ENCODE measurements at regions not wholly inside any gene's neighbourhood (a gene's known extent, or its start where the extent isn't known, plus 50 kb on each side); places are given as distances from the start of the nearest gene placed in this dataset.

DNA sequence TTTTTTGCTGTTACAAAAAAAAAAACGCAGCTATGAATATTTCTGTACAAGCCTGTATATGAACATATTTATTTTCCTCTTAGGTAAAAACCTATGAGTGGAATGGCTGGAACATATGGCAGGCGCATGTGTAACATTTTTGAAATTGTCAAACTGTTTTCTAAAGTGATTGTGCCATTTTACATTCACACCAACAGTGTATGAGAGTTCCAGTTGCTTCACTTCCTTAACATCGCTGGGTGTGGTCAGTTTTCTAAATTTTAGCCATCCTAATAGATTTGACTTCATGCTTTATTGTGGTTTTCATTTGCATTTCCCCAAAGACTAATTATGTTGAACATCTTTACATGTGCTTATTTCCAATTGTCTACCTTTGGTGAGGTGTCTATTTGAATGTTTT lies 306.8 kb downstream of the KCNRG start:
- H3K36me3 ChIP-seq: no peaks in the 10 kb centered on the region
- intact Hi-C loops (cut with DNase I): no loop called here
- no peaks in the 10 kb centered on the region for H3K9me3 ChIP-seq
- no peak overlapping the region for H3K4me3 ChIP-seq
- peaks cover 3% of the 10 kb centered on the region for H3K4me1 ChIP-seq
- TF ChIP-seq, protein P1, sequence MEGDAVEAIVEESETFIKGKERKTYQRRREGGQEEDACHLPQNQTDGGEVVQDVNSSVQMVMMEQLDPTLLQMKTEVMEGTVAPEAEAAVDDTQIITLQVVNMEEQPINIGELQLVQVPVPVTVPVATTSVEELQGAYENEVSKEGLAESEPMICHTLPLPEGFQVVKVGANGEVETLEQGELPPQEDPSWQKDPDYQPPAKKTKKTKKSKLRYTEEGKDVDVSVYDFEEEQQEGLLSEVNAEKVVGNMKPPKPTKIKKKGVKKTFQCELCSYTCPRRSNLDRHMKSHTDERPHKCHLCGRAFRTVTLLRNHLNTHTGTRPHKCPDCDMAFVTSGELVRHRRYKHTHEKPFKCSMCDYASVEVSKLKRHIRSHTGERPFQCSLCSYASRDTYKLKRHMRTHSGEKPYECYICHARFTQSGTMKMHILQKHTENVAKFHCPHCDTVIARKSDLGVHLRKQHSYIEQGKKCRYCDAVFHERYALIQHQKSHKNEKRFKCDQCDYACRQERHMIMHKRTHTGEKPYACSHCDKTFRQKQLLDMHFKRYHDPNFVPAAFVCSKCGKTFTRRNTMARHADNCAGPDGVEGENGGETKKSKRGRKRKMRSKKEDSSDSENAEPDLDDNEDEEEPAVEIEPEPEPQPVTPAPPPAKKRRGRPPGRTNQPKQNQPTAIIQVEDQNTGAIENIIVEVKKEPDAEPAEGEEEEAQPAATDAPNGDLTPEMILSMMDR (IDR thresholded peaks at IDR 0.05): no peak
- no peak for DNase-seq
- H3K27ac ChIP-seq: no peak overlapping the region
- H3K27me3 ChIP-seq: no peaks in the 10 kb centered on the region
- H3K9ac ChIP-seq (ENCODE audit: low read depth in 2 of 2, low read length in 2 of 2): no peak overlapping the region

DNA sequence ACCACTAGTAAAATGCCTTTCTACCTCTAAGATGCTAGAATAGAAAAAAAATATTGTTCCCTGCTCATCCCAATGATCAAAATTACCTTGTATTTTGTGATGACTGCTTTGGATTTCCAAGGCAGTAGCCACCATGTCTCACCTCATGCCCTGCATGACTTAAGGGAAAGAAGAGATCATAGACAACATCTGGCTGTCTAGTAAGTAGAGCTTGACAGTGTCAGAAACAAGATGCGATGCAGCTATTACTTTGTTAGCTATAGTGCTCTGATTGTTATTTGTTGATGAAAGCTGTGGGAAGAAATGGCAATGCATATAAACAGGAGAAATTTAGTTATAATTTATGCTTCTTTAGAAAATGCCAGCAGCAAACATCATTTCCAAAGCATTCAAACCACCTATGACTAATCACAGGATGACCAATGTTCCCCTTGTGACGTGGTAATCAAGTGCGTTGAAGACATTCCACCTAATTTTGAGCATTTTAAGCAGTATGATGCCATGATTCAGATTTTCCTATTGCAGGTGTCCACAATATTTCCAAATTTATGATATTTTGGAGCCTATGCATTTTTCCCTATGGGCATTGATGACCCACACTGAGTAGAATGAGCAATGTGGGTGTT lies 308.3 kb downstream of the KCNRG start:
- no peak overlapping the region for H3K4me3 ChIP-seq
- intact Hi-C loops (cut with DNase I): no loop called here
- peaks cover 3% of the 10 kb centered on the region for H3K4me1 ChIP-seq
- no peak overlapping the region for H3K9ac ChIP-seq (ENCODE audit: low read depth in 2 of 2, low read length in 2 of 2)
- no peaks in the 10 kb centered on the region for H3K27me3 ChIP-seq
- no peaks in the 10 kb centered on the region for H3K36me3 ChIP-seq
- TF ChIP-seq, protein P1 (IDR thresholded peaks at IDR 0.05): no peak
- no peaks in the 10 kb centered on the region for H3K9me3 ChIP-seq
- DNase-seq: no peak
- no peak overlapping the region for H3K27ac ChIP-seq

DNA sequence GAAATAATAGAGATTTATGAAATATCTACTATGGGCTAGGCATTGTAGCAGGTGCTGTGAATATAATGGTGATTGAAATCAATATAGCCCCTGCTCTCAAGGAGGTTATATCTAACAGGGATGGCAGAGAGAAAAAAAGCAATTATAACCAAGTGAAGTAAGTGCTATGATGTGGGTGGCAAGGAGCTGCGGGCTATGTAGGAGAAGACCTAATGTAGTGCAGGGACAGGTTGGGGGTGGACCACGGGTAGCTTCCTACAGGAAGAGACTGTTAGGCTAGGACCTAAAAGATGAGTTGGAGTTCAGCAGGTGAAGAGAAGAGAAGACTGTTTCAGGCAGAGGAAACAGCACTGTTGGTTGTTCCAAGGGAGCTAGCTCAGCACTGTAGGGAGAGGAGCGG lies 311.0 kb downstream of the KCNRG start:
- Histone ChIP-seq H3K27me3 (no peaks in the 10 kb centered on the region), H3K9me3 (no peaks in the 10 kb centered on the region), H3K4me3 (no peak overlapping the region), H3K4me1 (no peaks in the 10 kb centered on the region), H3K27ac (no peak overlapping the region), H3K9ac (ENCODE audit: low read depth in 2 of 2, low read length in 2 of 2) (no peak overlapping the region), H3K36me3 (no peaks in the 10 kb centered on the region)
- DNase-seq: no peak
- TF ChIP-seq, protein P1 (IDR thresholded peaks at IDR 0.05): no peak
- intact Hi-C loops (cut with DNase I): no loop called here

DNA sequence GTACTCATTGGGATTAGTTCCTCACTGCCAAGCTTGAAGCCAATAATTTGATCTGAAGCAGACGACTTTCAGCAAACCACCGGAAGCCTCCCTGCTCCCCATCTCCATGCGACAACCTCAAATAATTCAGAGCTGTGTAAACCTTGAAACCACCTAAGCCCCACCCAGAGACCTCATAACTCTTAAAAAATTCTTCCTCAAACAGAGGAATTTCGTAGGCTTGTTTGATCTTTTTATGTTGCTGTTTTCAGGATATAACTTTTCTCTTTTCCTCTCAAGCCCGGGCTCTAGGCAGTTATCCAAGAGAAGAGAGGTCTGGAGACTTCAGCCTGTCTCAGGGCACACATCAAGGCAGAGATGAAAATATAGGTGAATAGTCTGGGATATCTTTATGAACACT lies 311.6 kb downstream of the KCNRG start:
- no peak overlapping the region for H3K27ac ChIP-seq
- no peaks in the 10 kb centered on the region for H3K36me3 ChIP-seq
- no peaks in the 10 kb centered on the region for H3K9me3 ChIP-seq
- H3K4me3 ChIP-seq: no peak overlapping the region
- DNase-seq: no peak
- H3K27me3 ChIP-seq: no peaks in the 10 kb centered on the region
- H3K4me1 ChIP-seq: no peaks in the 10 kb centered on the region
- no peak overlapping the region for H3K9ac ChIP-seq (ENCODE audit: low read depth in 2 of 2, low read length in 2 of 2)
- TF ChIP-seq, protein P1 (IDR thresholded peaks at IDR 0.05): no peak
- intact Hi-C loops (cut with DNase I): no loop called here

DNA sequence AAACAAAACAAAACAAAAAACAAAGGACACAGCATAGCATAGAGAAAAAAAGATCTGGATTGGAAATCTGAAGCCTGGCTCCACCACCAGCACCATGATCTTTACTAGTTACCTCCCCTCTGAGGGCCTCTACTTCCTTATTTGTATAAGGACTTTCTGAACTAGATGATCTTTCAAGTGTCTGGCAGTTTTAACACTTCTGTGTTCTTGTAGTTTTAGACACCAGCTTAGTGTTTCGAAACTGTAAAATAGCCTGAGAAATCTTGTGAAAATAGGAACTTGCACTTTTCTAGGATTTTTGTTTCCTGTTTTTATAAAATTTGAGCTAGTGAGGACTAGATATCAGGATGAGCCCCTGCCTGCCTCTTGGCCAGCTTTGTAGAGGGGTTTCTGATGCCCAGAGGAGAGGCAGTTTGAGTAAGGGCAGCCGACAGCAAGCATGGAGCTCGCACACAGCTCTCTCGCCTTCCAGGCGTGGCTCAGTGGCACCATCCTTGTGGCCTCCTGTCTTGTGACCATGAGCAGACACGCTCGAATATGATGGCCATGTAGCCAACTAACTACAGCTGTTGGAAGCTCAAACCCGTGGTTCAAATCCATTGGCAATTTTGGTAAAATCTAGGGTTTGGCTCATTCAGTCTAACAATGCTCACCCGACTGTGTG lies 319.0 kb downstream of the KCNRG start:
- DNase-seq: no peak
- intact Hi-C loops (cut with DNase I): no loop called here
- no peak overlapping the region for H3K9ac ChIP-seq (ENCODE audit: low read depth in 2 of 2, low read length in 2 of 2)
- TF ChIP-seq, protein P1 (IDR thresholded peaks at IDR 0.05): no peak
- no peak overlapping the region for H3K4me3 ChIP-seq
- no peaks in the 10 kb centered on the region for H3K4me1 ChIP-seq
- no peaks in the 10 kb centered on the region for H3K36me3 ChIP-seq
- H3K27ac ChIP-seq: no peak overlapping the region
- H3K27me3 ChIP-seq: no peaks in the 10 kb centered on the region
- H3K9me3 ChIP-seq: no peaks in the 10 kb centered on the region

All from colonic mucosa (tissue), 4 donors.